B cell (primary cell): ENCODE measurements at regions not wholly inside any gene's neighbourhood (a gene's known extent, or its start where the extent isn't known, plus 50 kb on each side); places are given as distances from the start of the nearest gene placed in this dataset.

Experiments used
- ATAC-seq: fragments of 200-7000 bp; cut with Tn5 transposase; one replicate; pipeline ENCODE4 v1.10.0; 2021; ENCODE audit warnings: low read depth, mild to moderate bottlenecking, moderate number of reproducible peaks, moderate library complexity
- CTCF ChIA-PET: fragments of 350-600 bp; sonication (Branson Sonifier 250); formaldehyde crosslinking; loops from one replicate; lab custom pipeline; 2021; ENCODE audit warnings: antibody characterized with exemption, inconsistent platforms; lab: Charles Lee
- POLR2A ChIA-PET: fragments of 350-600 bp; sonication (Branson Sonifier 250); formaldehyde crosslinking; loops from one replicate; lab custom pipeline; 2021; ENCODE audit warnings: antibody characterized with exemption; lab: Charles Lee
- DNase-seq: peaks from one replicate; pipeline ENCODE4 v3.0.0; 2013
- H2AFZ ChIP-seq: 2 replicates; pipeline ENCODE4 v1.6.1; 2012; ENCODE audit warnings: mild to moderate bottlenecking, low read depth, low read length; ENCODE audit not compliant: insufficient read depth, poor library complexity, severe bottlenecking
- H3K27ac ChIP-seq, 2 donors: 1 replicate in 1 of 2; 2 replicates in 1 of 2; pipeline ENCODE4 v1.5.1; 2012 to 2013; ENCODE audit warnings: low read length in 2 of 2, mild to moderate bottlenecking in 2 of 2, moderate library complexity in 1 of 2
- H3K27me3 ChIP-seq, 4 experiments: fragments of 200-600 bp in 1 of 4; sonication (generic) in 1 of 4; replicated peaks in 1 of 4; 1 replicate in 2 of 4; 2 replicates in 2 of 4; pipeline versions ENCODE4 v1.6.1 to v1.7.0; 2013 to 2016; ENCODE audit warnings: low read length in 3 of 4, mild to moderate bottlenecking in 2 of 4, mixed read lengths in 1 of 4, moderate library complexity in 1 of 4; ENCODE audit not compliant: insufficient read depth in 4 of 4, control insufficient read depth in 3 of 4; ENCODE audit errors: control extremely low read depth in 1 of 4
- H3K36me3 ChIP-seq, 2 experiments: replicated peaks in 1 of 2; 1 replicate in 1 of 2; 2 replicates in 1 of 2; pipeline versions ENCODE4 v1.6.1 to v1.7.1; 2013; ENCODE audit warnings: low read length in 1 of 2; ENCODE audit not compliant: insufficient read depth in 2 of 2, control insufficient read depth in 1 of 2; ENCODE audit errors: control extremely low read depth in 1 of 2, extremely low read depth in 1 of 2
- H3K4me1 ChIP-seq, 2 donors: fragments of 200-600 bp in 1 of 2; sonication (generic) in 1 of 2; 1 replicate in 1 of 2; 2 replicates in 1 of 2; pipeline versions ENCODE4 v1.5.1 to v1.6.1; 2013 to 2017; ENCODE audit warnings: low read length in 2 of 2; ENCODE audit not compliant: control insufficient read depth in 2 of 2, insufficient read depth in 2 of 2
- H3K4me2 ChIP-seq: replicated peaks from 2 replicates; pipeline ENCODE3; 2012; ENCODE audit warnings: mild to moderate bottlenecking, low read depth, low read length; ENCODE audit not compliant: poor library complexity, severe bottlenecking
- H3K4me3 ChIP-seq, 5 experiments: fragments of 200-600 bp in 1 of 5; sonication (generic) in 1 of 5; 1 replicate in 3 of 5; 2 replicates in 2 of 5; pipeline versions ENCODE4 v1.5.1 to v1.7.0; 2011 to 2016; ENCODE audit warnings: low read length in 4 of 5, mild to moderate bottlenecking in 4 of 5, low read depth in 2 of 5, control low read depth in 1 of 5, moderate library complexity in 1 of 5; ENCODE audit not compliant: insufficient read depth in 1 of 5; ENCODE audit errors: control extremely low read depth in 1 of 5, extremely low read depth in 1 of 5
- H3K79me2 ChIP-seq: fragments of 200-600 bp; sonication (generic); one replicate; pipeline ENCODE4 v1.6.0; 2016; ENCODE audit warnings: low read length; ENCODE audit not compliant: control insufficient read depth, insufficient read depth
- H3K9ac ChIP-seq: fragments of 200-600 bp; sonication (generic); 2 replicates; pipeline ENCODE4 v1.6.1; 2017; ENCODE audit warnings: mild to moderate bottlenecking, low read length, moderate library complexity
- H3K9me3 ChIP-seq, 3 donors: one replicate each; pipeline versions ENCODE4 v1.6.1 to v1.7.1; 2013; ENCODE audit warnings: low read length in 2 of 3; ENCODE audit not compliant: control insufficient read depth in 2 of 3, insufficient read depth in 1 of 3; ENCODE audit errors: control extremely low read depth in 1 of 3
- H4K20me1 ChIP-seq: 2 replicates; pipeline ENCODE4 v1.6.0; 2012; ENCODE audit warnings: mild to moderate bottlenecking, low read length; ENCODE audit not compliant: insufficient read depth, control insufficient read depth, poor library complexity, severe bottlenecking
- H3K27ac Mint-ChIP-seq: one replicate; pipeline ENCODE4 v1.8.0; 2021; ENCODE audit warnings: mixed read lengths
- H3K27me3 Mint-ChIP-seq: one replicate; pipeline ENCODE4 v1.8.0; 2021; ENCODE audit warnings: mixed read lengths
- H3K4me1 Mint-ChIP-seq: one replicate; pipeline ENCODE4 v1.8.0; 2021; ENCODE audit warnings: mixed read lengths
- H3K4me3 Mint-ChIP-seq: one replicate; pipeline ENCODE4 v1.8.0; 2021; ENCODE audit warnings: mixed read lengths
- H3K9me3 Mint-ChIP-seq: one replicate; pipeline ENCODE4 v1.8.0; 2022; ENCODE audit warnings: mixed read lengths; ENCODE audit not compliant: insufficient read depth
- EZH2 ChIP-seq: IDR thresholded peaks from 2 replicates; pipeline ENCODE4 v1.6.1; 2012; ENCODE audit warnings: borderline replicate concordance, low read depth, mild to moderate bottlenecking, moderate library complexity, low read length; ENCODE audit not compliant: insufficient read depth, poor library complexity, severe bottlenecking
- WGBS: methylation state at CpG from one replicate; pipeline ENCODE4 v1.1.5; 2013; ENCODE audit warnings: missing lambda C conversion rate; ENCODE audit not compliant: insufficient coverage; 5-methylcytosine and 5-hydroxymethylcytosine counted together
- intact Hi-C: fragments of 100-400 bp; cut with micrococcal nuclease; formaldehyde crosslinking; loops from one replicate; pipeline ENCODE4 v1.10.0; 2022
- TF ChIP-seq, protein P1 (sequence below): fragments of 200-600 bp; IDR thresholded peaks from one replicate; pipeline ENCODE4 v1.8.0; 2022; ENCODE audit warnings: antibody characterized with exemption, mild to moderate bottlenecking

DNA sequence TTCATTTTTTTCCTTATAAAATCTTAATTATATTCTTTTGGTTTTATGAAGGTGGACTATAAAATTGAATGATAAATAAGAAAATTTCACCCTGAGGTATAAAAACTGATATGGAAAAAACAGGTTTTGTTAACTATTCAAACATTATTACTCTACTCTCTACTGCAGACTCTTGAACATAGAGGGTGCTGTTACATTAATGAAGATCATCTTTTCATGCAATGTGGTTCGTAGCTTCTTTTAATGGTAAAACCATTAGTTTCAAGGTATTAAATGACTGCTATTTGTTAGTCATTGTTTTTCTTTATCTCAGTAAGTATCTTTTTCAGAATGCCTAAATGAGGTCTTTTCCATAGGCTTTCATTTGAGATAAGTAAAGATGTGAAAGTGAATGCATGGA, 510.4 kb downstream of the SLC16A7 start:
- H3K27ac Mint-ChIP-seq: no peak overlapping the region
- DNase-seq (no peak), ATAC-seq (no peak)
- ChIA-PET POLR2A (no interaction called here), CTCF (no interaction called here)
- no peak for TF ChIP-seq EZH2
- TF ChIP-seq, protein P1, sequence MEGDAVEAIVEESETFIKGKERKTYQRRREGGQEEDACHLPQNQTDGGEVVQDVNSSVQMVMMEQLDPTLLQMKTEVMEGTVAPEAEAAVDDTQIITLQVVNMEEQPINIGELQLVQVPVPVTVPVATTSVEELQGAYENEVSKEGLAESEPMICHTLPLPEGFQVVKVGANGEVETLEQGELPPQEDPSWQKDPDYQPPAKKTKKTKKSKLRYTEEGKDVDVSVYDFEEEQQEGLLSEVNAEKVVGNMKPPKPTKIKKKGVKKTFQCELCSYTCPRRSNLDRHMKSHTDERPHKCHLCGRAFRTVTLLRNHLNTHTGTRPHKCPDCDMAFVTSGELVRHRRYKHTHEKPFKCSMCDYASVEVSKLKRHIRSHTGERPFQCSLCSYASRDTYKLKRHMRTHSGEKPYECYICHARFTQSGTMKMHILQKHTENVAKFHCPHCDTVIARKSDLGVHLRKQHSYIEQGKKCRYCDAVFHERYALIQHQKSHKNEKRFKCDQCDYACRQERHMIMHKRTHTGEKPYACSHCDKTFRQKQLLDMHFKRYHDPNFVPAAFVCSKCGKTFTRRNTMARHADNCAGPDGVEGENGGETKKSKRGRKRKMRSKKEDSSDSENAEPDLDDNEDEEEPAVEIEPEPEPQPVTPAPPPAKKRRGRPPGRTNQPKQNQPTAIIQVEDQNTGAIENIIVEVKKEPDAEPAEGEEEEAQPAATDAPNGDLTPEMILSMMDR: no peak
- Histone ChIP-seq H2AFZ (no peak overlapping the region), H3K79me2 (no peaks in the 10 kb centered on the region), H3K4me1 (no peaks in the 10 kb centered on the region), H3K9me3 (no peaks in the 10 kb centered on the region), H3K27ac (no peak overlapping the region), H3K27me3 (no peaks in the 10 kb centered on the region), H3K4me3 (no peak overlapping the region), H3K36me3 (no peaks in the 10 kb centered on the region), H3K9ac (no peak overlapping the region), H4K20me1 (no peaks in the 10 kb centered on the region), H3K4me2 (no peak overlapping the region)
- no peaks in the 10 kb centered on the region for H3K9me3 Mint-ChIP-seq
- no peak overlapping the region for H3K4me3 Mint-ChIP-seq
- H3K4me1 Mint-ChIP-seq: no peaks in the 10 kb centered on the region
- no peaks in the 10 kb centered on the region for H3K27me3 Mint-ChIP-seq
- intact Hi-C loops: no loop called here
- no CpG with 5 or more reads among the region's 1 CpG for WGBS

DNA sequence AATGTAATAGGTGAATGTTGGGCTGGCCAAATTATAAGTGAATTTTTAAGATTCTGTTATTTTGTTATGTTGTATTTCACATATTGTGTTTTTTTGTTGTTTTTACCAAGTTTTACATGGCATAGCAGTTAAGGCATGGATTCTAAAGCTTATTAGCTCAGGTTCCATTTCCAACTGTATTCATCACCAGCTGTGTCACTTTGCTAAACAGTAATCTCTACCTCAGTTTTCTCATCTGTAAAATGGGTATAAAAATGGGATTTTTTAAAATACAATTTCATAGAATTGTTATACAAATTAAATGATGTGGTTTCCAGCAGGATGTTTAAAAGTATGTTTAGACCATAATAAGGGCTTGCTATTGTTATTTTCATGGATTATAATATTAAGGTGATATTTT, 512.2 kb downstream of the SLC16A7 start:
- intact Hi-C loops: no loop called here
- no peaks in the 10 kb centered on the region for H3K27me3 Mint-ChIP-seq
- H3K27me3 ChIP-seq: no peaks in the 10 kb centered on the region
- no peak for DNase-seq
- H3K27ac ChIP-seq: no peak overlapping the region
- H3K4me3 ChIP-seq: no peak overlapping the region
- H3K9ac ChIP-seq: no peak overlapping the region
- ChIA-PET CTCF (no interaction called here), POLR2A (no interaction called here)
- H4K20me1 ChIP-seq: no peaks in the 10 kb centered on the region
- ATAC-seq: no peak
- H3K36me3 ChIP-seq: no peaks in the 10 kb centered on the region
- H3K4me3 Mint-ChIP-seq: no peak overlapping the region
- no peaks in the 10 kb centered on the region for H3K9me3 ChIP-seq
- no peak overlapping the region for H3K27ac Mint-ChIP-seq
- no peaks in the 10 kb centered on the region for H3K4me1 Mint-ChIP-seq
- H3K4me2 ChIP-seq: no peak overlapping the region
- H3K79me2 ChIP-seq: no peaks in the 10 kb centered on the region
- no peak overlapping the region for H2AFZ ChIP-seq
- TF ChIP-seq EZH2: no peak
- TF ChIP-seq, protein P1: no peak
- H3K9me3 Mint-ChIP-seq: no peaks in the 10 kb centered on the region
- no peaks in the 10 kb centered on the region for H3K4me1 ChIP-seq
